ENCODE measurements at regions not wholly inside any gene's neighbourhood (a gene's known extent, or its start where the extent isn't known, plus 50 kb on each side); places are given as distances from the start of the nearest gene placed in this dataset.
"Not testable (repeated sequence)": the region's sequence is repeated elsewhere in the genome, so short reads cannot be mapped to it uniquely, and the experiment has no call there.

- DNase-seq (ENCODE audit: extremely low spot score in 2 of 2): no peak
- Histone ChIP-seq H3K4me3 (no peak overlapping the region), H3K36me3 (no peaks in the 10 kb centered on the region), H3K27ac (no peak overlapping the region), H3K27me3 (no peaks in the 10 kb centered on the region), H3K9me3 (no peaks in the 10 kb centered on the region), H3K4me1 (no peaks in the 10 kb centered on the region)
- no peak for TF ChIP-seq POLR2A (IDR thresholded peaks at IDR 0.05)
- no peak for TF ChIP-seq CTCF (IDR thresholded peaks at IDR 0.05)
- TF ChIP-seq POLR2AphosphoS5 (IDR thresholded peaks at IDR 0.05; ENCODE audit: insufficient read depth in 1 of 2, low read depth in 1 of 2): no peak
- intact Hi-C loops (cut with DNase I): no loop called here
Observed at GRCh38 chr2:184993746-184994145, 395.4 kb downstream of the ZNF804A start.

GRCh38 chr2:185006481-185006880 is 408.2 kb downstream of the ZNF804A start:
- TF ChIP-seq CTCF (IDR thresholded peaks at IDR 0.05) (no peak), POLR2A (IDR thresholded peaks at IDR 0.05) (no peak)
- H3K4me1 ChIP-seq: no peaks in the 10 kb centered on the region

DNA sequence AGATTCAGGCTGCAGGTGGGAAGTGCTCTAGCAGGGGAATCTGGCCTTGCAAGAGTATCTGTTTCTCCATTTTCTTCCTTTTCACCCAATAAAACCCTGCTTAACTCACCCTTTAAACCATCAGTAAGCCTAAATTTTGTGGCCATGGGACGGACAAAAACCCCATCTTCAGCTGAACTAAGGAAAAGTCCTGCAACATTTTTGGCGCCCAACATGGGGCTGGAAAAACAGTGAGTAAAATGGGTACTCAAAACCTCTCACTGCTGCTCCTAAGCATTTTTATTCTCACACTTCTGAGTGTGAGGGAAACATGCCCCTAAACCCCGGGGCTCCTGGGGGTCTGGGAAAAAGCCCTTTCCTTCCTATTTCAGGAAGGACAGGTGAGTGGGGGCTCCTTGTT is 414.3 kb downstream of the ZNF804A start:
- Histone ChIP-seq H3K4me3 (no peak overlapping the region), H3K27me3 (no peaks in the 10 kb centered on the region), H3K9me3 (peaks cover 9% of the 10 kb centered on the region), H3K27ac (no peak overlapping the region), H3K36me3 (no peaks in the 10 kb centered on the region), H3K4me1 (no peaks in the 10 kb centered on the region)
- DNase-seq (ENCODE audit: extremely low spot score in 2 of 2): no peak
- TF ChIP-seq CTCF (IDR thresholded peaks at IDR 0.05) (no peak), POLR2A (IDR thresholded peaks at IDR 0.05) (no peak), POLR2AphosphoS5 (IDR thresholded peaks at IDR 0.05; ENCODE audit: insufficient read depth in 1 of 2, low read depth in 1 of 2) (no peak)
- intact Hi-C loops (cut with DNase I): no loop called here

More at GRCh38 chr2:185006481-185006880, 408.2 kb downstream of the ZNF804A start:
- Histone ChIP-seq H3K4me3 (no peak overlapping the region), H3K27me3 (no peaks in the 10 kb centered on the region), H3K36me3 (no peaks in the 10 kb centered on the region), H3K27ac (no peak overlapping the region), H3K9me3 (peaks cover under 1% of the 10 kb centered on the region)
- intact Hi-C loops (cut with DNase I): no loop called here
- no peak for DNase-seq (ENCODE audit: extremely low spot score in 2 of 2)

DNA sequence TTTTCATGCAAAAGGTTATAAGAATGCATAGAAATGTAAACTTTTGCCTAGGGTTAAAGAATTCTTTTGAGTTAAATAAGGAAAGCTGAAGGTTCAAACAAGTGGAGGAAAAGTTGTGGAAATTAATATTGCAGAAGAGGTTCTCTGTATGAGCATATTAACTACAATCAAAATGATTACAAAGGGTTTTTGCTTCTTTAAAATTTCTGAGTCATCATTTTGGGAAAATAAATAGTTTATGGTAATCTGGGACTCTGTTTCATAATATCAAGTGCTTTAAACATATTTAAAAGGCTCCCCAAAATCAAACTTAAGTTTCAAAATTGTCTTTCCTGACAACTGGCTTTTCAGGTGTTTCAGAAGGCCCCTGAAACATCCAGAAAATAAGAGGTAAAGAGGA is 415.7 kb downstream of the ZNF804A start:
- intact Hi-C loops (cut with DNase I): no loop called here

DNA sequence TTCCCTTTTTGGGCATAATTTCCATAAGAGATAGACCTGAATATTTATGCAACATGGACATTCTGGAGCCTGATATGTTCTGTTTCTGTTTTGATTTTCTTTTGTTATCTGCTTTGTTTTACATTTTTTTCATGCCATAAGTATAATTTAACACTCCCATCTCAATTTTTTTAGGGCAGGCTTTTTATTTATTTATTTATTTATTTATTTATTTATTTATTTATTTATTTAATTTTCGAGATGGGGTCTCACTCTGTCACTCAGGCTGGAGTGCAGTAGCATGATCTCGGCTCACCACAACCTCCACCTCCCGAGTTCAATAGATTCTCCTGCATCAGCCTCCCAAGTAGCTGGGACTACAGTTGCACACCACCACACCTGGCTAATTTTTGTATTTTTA is 427.6 kb downstream of the ZNF804A start:
- H3K4me1 ChIP-seq; H3K4me3 ChIP-seq; H3K36me3 ChIP-seq; H3K27me3 ChIP-seq; intact Hi-C loops (cut with DNase I); H3K27ac ChIP-seq; H3K9me3 ChIP-seq; DNase-seq (ENCODE audit: extremely low spot score in 2 of 2): not testable (repeated sequence)

More for the DNA sequence above, 415.7 kb downstream of the ZNF804A start:
- H3K9me3 ChIP-seq: peaks cover 9% of the 10 kb centered on the region
- no peak overlapping the region for H3K4me3 ChIP-seq
- no peaks in the 10 kb centered on the region for H3K4me1 ChIP-seq
- DNase-seq (ENCODE audit: extremely low spot score in 2 of 2): no peak
- TF ChIP-seq POLR2A (IDR thresholded peaks at IDR 0.05) (no peak), CTCF (IDR thresholded peaks at IDR 0.05) (no peak), POLR2AphosphoS5 (IDR thresholded peaks at IDR 0.05; ENCODE audit: insufficient read depth in 1 of 2, low read depth in 1 of 2) (no peak)
- H3K27me3 ChIP-seq: no peaks in the 10 kb centered on the region
- H3K36me3 ChIP-seq: no peaks in the 10 kb centered on the region
- no peak overlapping the region for H3K27ac ChIP-seq

DNA sequence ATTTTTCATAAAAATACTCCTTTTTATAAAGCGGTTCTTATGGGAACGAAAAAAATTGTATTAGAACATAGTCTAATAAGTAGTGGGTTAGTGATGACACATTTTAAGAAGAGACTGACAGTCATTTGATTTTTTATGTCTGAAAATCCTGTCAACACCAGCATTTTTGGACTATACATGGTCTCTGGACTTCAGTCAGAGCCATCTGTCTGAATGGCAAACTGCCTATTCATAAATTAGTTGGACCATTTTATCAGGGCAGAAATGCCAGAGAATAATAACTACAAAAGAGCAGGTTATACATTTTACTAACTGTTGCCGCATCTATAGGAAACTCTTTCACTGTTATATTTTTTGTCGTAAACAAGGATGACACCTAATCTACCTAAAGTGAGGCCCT is 437.6 kb downstream of the ZNF804A start:
- DNase-seq (ENCODE audit: extremely low spot score in 2 of 2): no peak
- Histone ChIP-seq H3K4me1 (no peaks in the 10 kb centered on the region), H3K9me3 (no peaks in the 10 kb centered on the region), H3K27me3 (no peaks in the 10 kb centered on the region), H3K27ac (no peak overlapping the region), H3K4me3 (no peak overlapping the region), H3K36me3 (no peaks in the 10 kb centered on the region)
- TF ChIP-seq CTCF (IDR thresholded peaks at IDR 0.05): no peak
- no peak for TF ChIP-seq POLR2AphosphoS5 (IDR thresholded peaks at IDR 0.05; ENCODE audit: insufficient read depth in 1 of 2, low read depth in 1 of 2)
- TF ChIP-seq POLR2A (IDR thresholded peaks at IDR 0.05): no peak
- intact Hi-C loops (cut with DNase I): no loop called here

Data from vagina (tissue), 2 donors.